ENCODE measurements at regions not wholly inside any gene's neighbourhood (a gene's known extent, or its start where the extent isn't known, plus 50 kb on each side); places are given as distances from the start of the nearest gene placed in this dataset.

- DNase-seq, result no peak
- no peak for FAIRE-seq
- no peaks in the 10 kb centered on the region for H3K9me3 ChIP-seq (ENCODE audit: control insufficient read depth in 2 of 3, insufficient read depth in 1 of 3, low read length in 3 of 3)
- intact Hi-C loops (cut with DNase I), result no loop called here
- H3K4me3 ChIP-seq (ENCODE audit: low read length in 3 of 3), result no peak overlapping the region
- H3K27ac ChIP-seq (ENCODE audit: low read depth in 2 of 2, low read length in 2 of 2), result no peak overlapping the region
- no peaks in the 10 kb centered on the region for H3K27me3 ChIP-seq (ENCODE audit: control insufficient read depth, insufficient read depth, low read length)
- H3K4me1 ChIP-seq (ENCODE audit: control insufficient read depth in 2 of 3, insufficient read depth in 2 of 3, low read depth in 1 of 3, low read length in 3 of 3), result no peaks in the 10 kb centered on the region
- no peaks in the 10 kb centered on the region for H3K36me3 ChIP-seq (ENCODE audit: control insufficient read depth in 2 of 3, insufficient read depth in 3 of 3, low read length in 3 of 3)
- H3K9ac ChIP-seq (ENCODE audit: low read length in 3 of 3), result no peak overlapping the region
- no peak for TF ChIP-seq CTCF (IDR thresholded peaks at IDR 0.05; ENCODE audit: borderline replicate concordance, extremely low read depth, insufficient read depth)
Observed at GRCh38 chr14:82830596-82830995, 1296.9 kb upstream of the SEL1L start.

DNA sequence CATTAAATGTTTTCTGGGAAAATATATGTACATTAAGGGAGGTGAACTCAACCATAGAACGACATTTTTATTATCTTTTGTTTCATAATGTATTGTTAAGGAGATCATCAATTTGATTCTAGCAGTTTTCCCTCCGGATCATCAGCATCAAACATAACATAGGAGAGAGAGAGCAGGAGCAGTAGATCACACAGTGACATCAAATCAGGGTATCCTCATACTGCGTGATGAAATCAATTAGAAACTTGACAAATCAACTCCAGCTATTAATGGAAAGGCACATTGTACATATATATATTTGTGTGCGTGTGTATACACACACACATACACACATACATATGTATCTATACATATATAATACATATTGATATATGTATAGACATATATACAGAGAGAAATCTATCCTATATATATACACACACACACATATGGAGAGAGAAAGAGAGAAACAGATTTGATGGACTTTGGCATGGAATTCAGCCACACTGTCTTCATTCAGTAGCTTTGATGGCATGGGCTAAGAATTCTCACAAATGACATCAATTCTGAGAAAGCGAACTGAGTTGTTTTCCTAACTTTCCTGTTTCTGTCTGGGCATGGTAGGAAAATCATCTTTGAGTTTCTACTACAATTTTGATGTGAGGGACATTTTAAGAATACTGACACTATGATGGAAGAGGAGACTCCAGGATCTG, 1302.8 kb upstream of the SEL1L start:
- intact Hi-C loops (cut with DNase I), result no loop called here

GRCh38 chr14:82837611-82838140, 1304.0 kb upstream of the SEL1L start:
- Histone ChIP-seq H3K9ac (ENCODE audit: low read length in 3 of 3) (no peak overlapping the region), H3K4me1 (ENCODE audit: control insufficient read depth in 2 of 3, insufficient read depth in 2 of 3, low read depth in 1 of 3, low read length in 3 of 3) (no peaks in the 10 kb centered on the region), H3K9me3 (ENCODE audit: control insufficient read depth in 2 of 3, insufficient read depth in 1 of 3, low read length in 3 of 3) (no peaks in the 10 kb centered on the region), H3K27ac (ENCODE audit: low read depth in 2 of 2, low read length in 2 of 2) (no peak overlapping the region), H3K27me3 (ENCODE audit: control insufficient read depth, insufficient read depth, low read length) (no peaks in the 10 kb centered on the region), H3K4me3 (ENCODE audit: low read length in 3 of 3) (no peak overlapping the region), H3K36me3 (ENCODE audit: control insufficient read depth in 2 of 3, insufficient read depth in 3 of 3, low read length in 3 of 3) (no peaks in the 10 kb centered on the region)
- no peak for TF ChIP-seq CTCF (IDR thresholded peaks at IDR 0.05; ENCODE audit: borderline replicate concordance, extremely low read depth, insufficient read depth)
- FAIRE-seq (no peak), DNase-seq (no peak)
- intact Hi-C loops (cut with DNase I), result no loop called here

More for the DNA sequence above, 1302.8 kb upstream of the SEL1L start:
- Histone ChIP-seq H3K27ac (ENCODE audit: low read depth in 2 of 2, low read length in 2 of 2) (no peak overlapping the region), H3K9ac (ENCODE audit: low read length in 3 of 3) (no peak overlapping the region), H3K27me3 (ENCODE audit: control insufficient read depth, insufficient read depth, low read length) (no peaks in the 10 kb centered on the region), H3K4me3 (ENCODE audit: low read length in 3 of 3) (no peak overlapping the region), H3K36me3 (ENCODE audit: control insufficient read depth in 2 of 3, insufficient read depth in 3 of 3, low read length in 3 of 3) (no peaks in the 10 kb centered on the region), H3K9me3 (ENCODE audit: control insufficient read depth in 2 of 3, insufficient read depth in 1 of 3, low read length in 3 of 3) (no peaks in the 10 kb centered on the region), H3K4me1 (ENCODE audit: control insufficient read depth in 2 of 3, insufficient read depth in 2 of 3, low read depth in 1 of 3, low read length in 3 of 3) (no peaks in the 10 kb centered on the region)
- FAIRE-seq (no peak), DNase-seq (no peak)
- no peak for TF ChIP-seq CTCF (IDR thresholded peaks at IDR 0.05; ENCODE audit: borderline replicate concordance, extremely low read depth, insufficient read depth)

Data from kidney (tissue), 13 donors.